ENCODE measurements at regions not wholly inside any gene's neighbourhood (a gene's known extent, or its start where the extent isn't known, plus 50 kb on each side); places are given as distances from the start of the nearest gene placed in this dataset.

- no peak for DNase-seq
Observed at GRCh38 chr6:147825848-147826247, 317.4 kb downstream of the SAMD5 start.

GRCh38 chr6:147826698-147827097, 318.2 kb downstream of the SAMD5 start:
- DNase-seq, result no peak

- no peak for DNase-seq
Observed at GRCh38 chr6:147829418-147829817, 320.9 kb downstream of the SAMD5 start.

GRCh38 chr6:147829835-147830234, 321.3 kb downstream of the SAMD5 start:
- DNase-seq, result no peak

GRCh38 chr6:147831356-147831755, 322.9 kb downstream of the SAMD5 start:
- DNase-seq, result no peak

- no peak for DNase-seq
Observed at GRCh38 chr6:147833607-147834006, 325.1 kb downstream of the SAMD5 start.

- no peak for DNase-seq
Observed at GRCh38 chr6:147834084-147834776, 325.7 kb downstream of the SAMD5 start.

GRCh38 chr6:147837540-147837939, 329.1 kb downstream of the SAMD5 start:
- no peak for DNase-seq

- no peak for DNase-seq
Observed at GRCh38 chr6:147839708-147840610, 331.5 kb downstream of the SAMD5 start.

GRCh38 chr6:147841547-147842148, 333.2 kb downstream of the SAMD5 start:
- no peak for DNase-seq

- DNase-seq, result no peak
Observed at GRCh38 chr6:147849401-147850330, 341.2 kb downstream of the SAMD5 start.

GRCh38 chr6:147852772-147853171, 344.3 kb downstream of the SAMD5 start:
- no peak for DNase-seq

- no peak for DNase-seq
Observed at GRCh38 chr6:147853574-147853973, 345.1 kb downstream of the SAMD5 start.

GRCh38 chr6:147855803-147856482, 347.5 kb downstream of the SAMD5 start:
- no peak for DNase-seq

- DNase-seq, result no peak
Observed at GRCh38 chr6:147856687-147857086, 348.2 kb downstream of the SAMD5 start.

GRCh38 chr6:147858421-147858820, 349.9 kb downstream of the SAMD5 start:
- no peak for DNase-seq

- DNase-seq, result no peak
Observed at GRCh38 chr6:147859071-147859470, 350.6 kb downstream of the SAMD5 start.

- DNase-seq, result no peak
Observed at GRCh38 chr6:147861696-147862095, 353.2 kb downstream of the SAMD5 start.

- DNase-seq, result no peak
Observed at GRCh38 chr6:147867433-147868226, 359.1 kb downstream of the SAMD5 start.

GRCh38 chr6:147868427-147869190, 360.1 kb downstream of the SAMD5 start:
- DNase-seq, result no peak

All from CD4-positive, alpha-beta T cell treated with Interleukin-17A for 4 hours (primary cell).